WTC11 (cell line): ENCODE measurements at regions not wholly inside any gene's neighbourhood (a gene's known extent, or its start where the extent isn't known, plus 50 kb on each side); places are given as distances from the start of the nearest gene placed in this dataset.

Source experiments
- ATAC-seq: fragments of 200-7000 bp; cut with Tn5 transposase; 2 replicates; pipeline ENCODE4 v1.10.0; 2021; ENCODE audit warnings: mild to moderate bottlenecking, moderate library complexity
- CTCF ChIA-PET: fragments of 300-600 bp; sonication (Branson Sonifier 250); formaldehyde crosslinking; loops from one replicate; lab custom pipeline; 2021; ENCODE audit warnings: antibody characterized with exemption; lab: Charles Lee
- POLR2A ChIA-PET: fragments of 350-600 bp; sonication (Branson Sonifier 250); formaldehyde crosslinking; loops from one replicate; lab custom pipeline; 2021; ENCODE audit warnings: antibody characterized with exemption; lab: Charles Lee
- DNase-seq: peaks from one replicate; pipeline ENCODE4 v3.0.0; 2021; ENCODE audit warnings: low spot score
- H3K27ac Mint-ChIP-seq: 2 replicates; pipeline ENCODE4 v1.8.0; 2021; ENCODE audit warnings: mixed read lengths
- H3K27me3 Mint-ChIP-seq: 2 replicates; pipeline ENCODE4 v1.8.0; 2021; ENCODE audit warnings: low read depth, mild to moderate bottlenecking, moderate library complexity, mixed read lengths
- H3K36me3 Mint-ChIP-seq: 2 replicates; pipeline ENCODE4 v1.8.0; 2021; ENCODE audit warnings: mixed read lengths
- H3K4me1 Mint-ChIP-seq: 2 replicates; pipeline ENCODE4 v1.8.0; 2022; ENCODE audit warnings: mixed read lengths
- H3K4me3 Mint-ChIP-seq: 2 replicates; pipeline ENCODE4 v1.8.0; 2021; ENCODE audit warnings: mild to moderate bottlenecking, moderate library complexity, mixed read lengths
- H3K9me3 Mint-ChIP-seq: 2 replicates; pipeline ENCODE4 v1.8.0; 2021; ENCODE audit warnings: mixed read lengths
- AR ChIP-seq: fragments of 250-450 bp; sonication (Bioruptor Pico); IDR thresholded peaks from 2 replicates; pipeline ENCODE4 v1.9.0; 2021; ENCODE audit warnings: mild to moderate bottlenecking
- CREM ChIP-seq: sonication (generic); formaldehyde crosslinking; IDR thresholded peaks from 2 replicates; pipeline ENCODE4 v1.8.1; 2022; ENCODE audit warnings: mild to moderate bottlenecking, missing genetic modification reagents, moderate library complexity
- E2F1 ChIP-seq: sonication (generic); formaldehyde crosslinking; IDR thresholded peaks from 2 replicates; pipeline ENCODE4 v1.8.0; 2022; ENCODE audit warnings: mild to moderate bottlenecking, missing genetic modification reagents
- E2F4 ChIP-seq: sonication (generic); formaldehyde crosslinking; IDR thresholded peaks from 2 replicates; pipeline ENCODE4 v1.8.1; 2022; ENCODE audit warnings: low read depth, mild to moderate bottlenecking, moderate library complexity, missing genetic modification reagents, borderline replicate concordance
- ELF4 ChIP-seq: sonication (generic); formaldehyde crosslinking; IDR thresholded peaks from 2 replicates; pipeline ENCODE4 v1.8.1; 2022; ENCODE audit warnings: low read depth, mild to moderate bottlenecking, moderate library complexity, missing genetic modification reagents
- ETV6 ChIP-seq: sonication (generic); formaldehyde crosslinking; IDR thresholded peaks from 2 replicates; pipeline ENCODE4 v1.8.1; 2022; ENCODE audit warnings: mild to moderate bottlenecking, missing genetic modification reagents
- FOXK1 ChIP-seq: sonication (generic); formaldehyde crosslinking; IDR thresholded peaks from 2 replicates; pipeline ENCODE4 v1.8.0; 2022; ENCODE audit warnings: mild to moderate bottlenecking, moderate library complexity, missing genetic modification reagents
- HMGA2 ChIP-seq: fragments of 250-450 bp; sonication (Bioruptor Pico); IDR thresholded peaks from 2 replicates; pipeline ENCODE4 v1.4.0; 2021; ENCODE audit warnings: mild to moderate bottlenecking, moderate library complexity
- HMGXB4 ChIP-seq: sonication (generic); formaldehyde crosslinking; IDR thresholded peaks from 2 replicates; pipeline ENCODE4 v1.8.1; 2023; ENCODE audit warnings: mild to moderate bottlenecking, moderate library complexity, missing genetic modification reagents
- IRF2 ChIP-seq: sonication (generic); formaldehyde crosslinking; IDR thresholded peaks from 2 replicates; pipeline ENCODE4 v1.8.0; 2022; ENCODE audit warnings: low read depth, missing genetic modification reagents, borderline replicate concordance
- JUN ChIP-seq: sonication (generic); formaldehyde crosslinking; IDR thresholded peaks from 2 replicates; pipeline ENCODE4 v1.8.0; 2023; ENCODE audit warnings: mild to moderate bottlenecking, missing genetic modification reagents
- NR2C2 ChIP-seq: sonication (generic); formaldehyde crosslinking; IDR thresholded peaks from 2 replicates; pipeline ENCODE4 v1.8.0; 2022; ENCODE audit warnings: mild to moderate bottlenecking, missing genetic modification reagents
- RELA ChIP-seq: sonication (generic); formaldehyde crosslinking; IDR thresholded peaks from 2 replicates; pipeline ENCODE4 v1.8.1; 2022; ENCODE audit warnings: missing genetic modification reagents, mild to moderate bottlenecking, borderline replicate concordance
- RORB ChIP-seq: fragments of 250-450 bp; sonication (Bioruptor Pico); IDR thresholded peaks from 2 replicates; pipeline ENCODE4 v1.9.0; 2021; ENCODE audit warnings: mild to moderate bottlenecking
- SOX15 ChIP-seq: fragments of 250-450 bp; sonication (Bioruptor Pico); IDR thresholded peaks from 2 replicates; pipeline ENCODE4 v1.9.0; 2021; ENCODE audit warnings: mild to moderate bottlenecking
- TCF7 ChIP-seq: sonication (generic); formaldehyde crosslinking; IDR thresholded peaks from 2 replicates; pipeline ENCODE4 v1.8.0; 2022; ENCODE audit warnings: mild to moderate bottlenecking, low read depth, missing genetic modification reagents, moderate library complexity
- USF1 ChIP-seq: sonication (generic); formaldehyde crosslinking; IDR thresholded peaks from 2 replicates; pipeline ENCODE4 v1.8.0; 2022; ENCODE audit warnings: mild to moderate bottlenecking, missing genetic modification reagents
- ZNF219 ChIP-seq: sonication (generic); formaldehyde crosslinking; IDR thresholded peaks from 2 replicates; pipeline ENCODE4 v1.8.0; 2023; ENCODE audit warnings: missing genetic modification reagents, mild to moderate bottlenecking, borderline replicate concordance
- ZNF232 ChIP-seq: sonication (generic); formaldehyde crosslinking; IDR thresholded peaks from 2 replicates; pipeline ENCODE4 v1.8.0; 2022; ENCODE audit warnings: mild to moderate bottlenecking, missing genetic modification reagents
- ZNF263 ChIP-seq: sonication (generic); formaldehyde crosslinking; IDR thresholded peaks from 2 replicates; pipeline ENCODE4 v1.8.1; 2022; ENCODE audit warnings: low read depth, mild to moderate bottlenecking, moderate library complexity, missing genetic modification reagents
- ZNF317 ChIP-seq: sonication (generic); formaldehyde crosslinking; IDR thresholded peaks from 2 replicates; pipeline ENCODE4 v1.8.1; 2023; ENCODE audit warnings: low read depth, mild to moderate bottlenecking, moderate library complexity, missing genetic modification reagents, borderline replicate concordance
- ZNF396 ChIP-seq: fragments of 250-450 bp; sonication (Bioruptor Pico); IDR thresholded peaks from 2 replicates; pipeline ENCODE4 v1.8.0; 2021; ENCODE audit warnings: mild to moderate bottlenecking, moderate library complexity, borderline replicate concordance
- ZNF512 ChIP-seq: sonication (generic); formaldehyde crosslinking; IDR thresholded peaks from 2 replicates; pipeline ENCODE4 v1.8.1; 2022; ENCODE audit warnings: missing genetic modification reagents, borderline replicate concordance
- TF ChIP-seq, protein P1 (sequence below): fragments of 250-450 bp; sonication (Bioruptor Pico); IDR thresholded peaks from 2 replicates; pipeline ENCODE4 v1.9.0; 2021; ENCODE audit warnings: mild to moderate bottlenecking

GRCh38 chr2:71781695-71782228 lies 328.4 kb downstream of the DYSF start (continued):
- TF ChIP-seq TCF7 (CRISPR knock-in tag) (no peak), USF1 (no peak), E2F4 (CRISPR knock-in tag) (no peak), RORB (CRISPR knock-in tag) (no peak), HMGA2 (CRISPR knock-in tag) (no peak), SOX15 (CRISPR knock-in tag) (no peak), E2F1 (CRISPR knock-in tag) (no peak), ZNF232 (CRISPR knock-in tag) (no peak), IRF2 (CRISPR knock-in tag) (no peak), ZNF396 (CRISPR knock-in tag) (no peak), JUN (CRISPR knock-in tag) (no peak), ZNF263 (CRISPR knock-in tag) (no peak)

GRCh38 chr2:71780162-71780561 lies 326.8 kb downstream of the DYSF start:
- ATAC-seq = no peak
- POLR2A ChIA-PET = no interaction called here
- no peaks in the 10 kb centered on the region; the same call in none of the 2 replicates for H3K27me3 Mint-ChIP-seq
- no peaks in the 10 kb centered on the region for H3K36me3 Mint-ChIP-seq
- H3K4me1 Mint-ChIP-seq = 0 out of 2 replicates have a peak, but pooled peaks cover 3% of the 10 kb centered on the region
- H3K9me3 Mint-ChIP-seq = no peaks in the 10 kb centered on the region
- DNase-seq = no peak
- H3K27ac Mint-ChIP-seq = no peak overlapping the region
- CTCF ChIA-PET = interaction anchor here (1.9 to 2.6 kb wide), 2 partner anchors 18 to 144 kb away, joined by 6 to 14 read pairs; no protein-coding TSS in a partner anchor
- H3K4me3 Mint-ChIP-seq = no peak overlapping the region
- no peak for TF ChIP-seq ETV6 (CRISPR knock-in tag)
- no peak for TF ChIP-seq ELF4
- TF ChIP-seq ZNF232 (CRISPR knock-in tag) = no peak
- no peak for TF ChIP-seq ZNF317
- TF ChIP-seq, all 79 proteins: peak for 0

GRCh38 chr2:71779774-71780105 lies 326.4 kb downstream of the DYSF start:
- POLR2A ChIA-PET = no interaction called here
- Mint-ChIP-seq H3K36me3 (no peaks in the 10 kb centered on the region), H3K27ac (no peak overlapping the region), H3K4me1 (no peaks in the 10 kb centered on the region), H3K9me3 (no peaks in the 10 kb centered on the region), H3K4me3 (no peak overlapping the region), H3K27me3 (no peaks in the 10 kb centered on the region; the same call in none of the 2 replicates)
- ATAC-seq (no peak), DNase-seq (no peak)
- CTCF ChIA-PET = interaction anchor here (1.2 to 2.6 kb wide), 3 partner anchors 18 to 145 kb away, joined by 3 to 14 read pairs (median 6); no protein-coding TSS in a partner anchor
- TF ChIP-seq, protein P1, sequence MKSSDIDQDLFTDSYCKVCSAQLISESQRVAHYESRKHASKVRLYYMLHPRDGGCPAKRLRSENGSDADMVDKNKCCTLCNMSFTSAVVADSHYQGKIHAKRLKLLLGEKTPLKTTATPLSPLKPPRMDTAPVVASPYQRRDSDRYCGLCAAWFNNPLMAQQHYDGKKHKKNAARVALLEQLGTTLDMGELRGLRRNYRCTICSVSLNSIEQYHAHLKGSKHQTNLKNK = no peak
- no peak for TF ChIP-seq RELA
- no peak for TF ChIP-seq CREM
- TF ChIP-seq AR = no peak
- no peak for TF ChIP-seq HMGXB4
- TF ChIP-seq HMGA2 (CRISPR knock-in tag) = no peak
- TF ChIP-seq ZNF263 (CRISPR knock-in tag) = no peak
- no peak for TF ChIP-seq NR2C2 (CRISPR knock-in tag)
- no peak for TF ChIP-seq ZNF512 (CRISPR knock-in tag)
- no peak for TF ChIP-seq ZNF219
- no peak for TF ChIP-seq ETV6 (CRISPR knock-in tag)
- TF ChIP-seq FOXK1 (CRISPR knock-in tag) = no peak
- no peak for TF ChIP-seq IRF2 (CRISPR knock-in tag)
